Adrenal gland (tissue), 5 donors: ENCODE measurements at regions not wholly inside any gene's neighbourhood (a gene's known extent, or its start where the extent isn't known, plus 50 kb on each side); places are given as distances from the start of the nearest gene placed in this dataset.

Experiments
- POLR2A ChIP-seq, 2 donors: fragments of 450-650 bp; IDR thresholded peaks; one replicate each; pipeline ENCODE4 v1.6.1; 2017; ENCODE audit warnings: antibody characterized with exemption in 2 of 2, mild to moderate bottlenecking in 2 of 2, moderate library complexity in 1 of 2
- TF ChIP-seq, protein P1 (sequence below), 6 experiments: fragments of 450-650 bp in 4 of 6; fragments of 200-600 bp in 2 of 6; sonication (generic) in 1 of 6; IDR thresholded peaks; 1 replicate in 5 of 6; 2 replicates in 1 of 6; pipeline versions ENCODE4 v1.5.1 to v1.8.0; 2016 to 2021; ENCODE audit warnings: antibody characterized with exemption in 6 of 6, mild to moderate bottlenecking in 2 of 6, moderate library complexity in 1 of 6
- donor health status: DM: no; HTN: no; CAD: no.

DNA sequence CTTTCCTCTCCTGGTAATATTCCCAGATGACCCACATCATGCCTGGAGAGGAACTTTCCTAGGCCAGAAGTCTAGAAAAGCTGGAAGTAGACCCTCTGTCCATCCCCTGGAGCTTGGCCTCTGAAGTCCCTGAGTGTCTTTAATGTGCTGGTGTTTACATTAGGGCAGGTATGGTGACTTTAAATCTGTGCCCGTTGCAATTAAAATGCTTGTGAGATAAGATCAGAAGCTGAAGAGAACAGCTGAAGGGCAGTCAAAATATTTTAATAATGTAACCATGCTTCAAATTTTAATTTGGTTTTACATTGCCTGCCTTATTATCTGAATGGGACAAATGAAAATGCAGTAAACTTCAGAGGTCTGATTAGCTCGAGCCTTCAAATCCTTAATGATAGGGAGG is 1022.5 kb downstream of the BCL11B start:
- TF ChIP-seq, protein P1, sequence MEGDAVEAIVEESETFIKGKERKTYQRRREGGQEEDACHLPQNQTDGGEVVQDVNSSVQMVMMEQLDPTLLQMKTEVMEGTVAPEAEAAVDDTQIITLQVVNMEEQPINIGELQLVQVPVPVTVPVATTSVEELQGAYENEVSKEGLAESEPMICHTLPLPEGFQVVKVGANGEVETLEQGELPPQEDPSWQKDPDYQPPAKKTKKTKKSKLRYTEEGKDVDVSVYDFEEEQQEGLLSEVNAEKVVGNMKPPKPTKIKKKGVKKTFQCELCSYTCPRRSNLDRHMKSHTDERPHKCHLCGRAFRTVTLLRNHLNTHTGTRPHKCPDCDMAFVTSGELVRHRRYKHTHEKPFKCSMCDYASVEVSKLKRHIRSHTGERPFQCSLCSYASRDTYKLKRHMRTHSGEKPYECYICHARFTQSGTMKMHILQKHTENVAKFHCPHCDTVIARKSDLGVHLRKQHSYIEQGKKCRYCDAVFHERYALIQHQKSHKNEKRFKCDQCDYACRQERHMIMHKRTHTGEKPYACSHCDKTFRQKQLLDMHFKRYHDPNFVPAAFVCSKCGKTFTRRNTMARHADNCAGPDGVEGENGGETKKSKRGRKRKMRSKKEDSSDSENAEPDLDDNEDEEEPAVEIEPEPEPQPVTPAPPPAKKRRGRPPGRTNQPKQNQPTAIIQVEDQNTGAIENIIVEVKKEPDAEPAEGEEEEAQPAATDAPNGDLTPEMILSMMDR (IDR thresholded peaks at IDR 0.05), result no peak
- TF ChIP-seq POLR2A (IDR thresholded peaks at IDR 0.05), result no peak
